Astrocyte (in vitro differentiated cells and primary cell): ENCODE measurements at regions not wholly inside any gene's neighbourhood (a gene's known extent, or its start where the extent isn't known, plus 50 kb on each side); places are given as distances from the start of the nearest gene placed in this dataset.

Source experiments
- DNase-seq: peaks from one replicate; pipeline ENCODE4 v3.0.0-alpha.2; 2010; ENCODE audit warnings: low read depth
- FAIRE-seq: peaks from 2 replicates; lab custom pipeline; 2011; peaks lifted over from hg19 to GRCh38; lab: Jason Lieb, UNC
- H2AFZ ChIP-seq: 2 replicates; pipeline ENCODE4 v1.6.0; 2012; ENCODE audit warnings: low read depth, low read length, inconsistent platforms
- H3K27ac ChIP-seq: 2 replicates; pipeline ENCODE4 v1.5.1; 2011; ENCODE audit warnings: low read depth, low read length, inconsistent platforms
- H3K27me3 ChIP-seq: 2 replicates; pipeline ENCODE4 v1.6.0; 2011; ENCODE audit warnings: low read length, inconsistent platforms; ENCODE audit not compliant: insufficient read depth
- H3K36me3 ChIP-seq: 2 replicates; pipeline ENCODE4 v1.5.1; 2011; ENCODE audit warnings: low read length, inconsistent platforms; ENCODE audit not compliant: insufficient read depth
- H3K4me1 ChIP-seq: 2 replicates; pipeline ENCODE4 v1.5.1; 2011; ENCODE audit warnings: low read length, inconsistent platforms; ENCODE audit not compliant: insufficient read depth
- H3K4me2 ChIP-seq: 2 replicates; pipeline ENCODE4 v1.6.0; 2012; ENCODE audit warnings: low read length, inconsistent platforms
- H3K4me3 ChIP-seq: 2 replicates; pipeline ENCODE4 v1.5.1; 2011; ENCODE audit warnings: low read depth, mild to moderate bottlenecking, low read length, inconsistent platforms; ENCODE audit not compliant: insufficient read depth
- H3K79me2 ChIP-seq: 2 replicates; pipeline ENCODE4 v1.6.0; 2012; ENCODE audit warnings: mild to moderate bottlenecking, low read length, inconsistent platforms; ENCODE audit not compliant: insufficient read depth
- H3K9ac ChIP-seq: 2 replicates; pipeline ENCODE4 v1.6.0; 2012; ENCODE audit warnings: mild to moderate bottlenecking, low read length, inconsistent platforms
- H3K9me3 ChIP-seq: 2 replicates; pipeline ENCODE4 v1.5.1; 2012; ENCODE audit warnings: low read depth, mild to moderate bottlenecking, low read length, inconsistent platforms; ENCODE audit not compliant: insufficient read depth
- H4K20me1 ChIP-seq: 2 replicates; pipeline ENCODE4 v1.6.0; 2012; ENCODE audit warnings: low read length, inconsistent platforms; ENCODE audit not compliant: insufficient read depth
- H3K27ac Mint-ChIP-seq: one replicate; pipeline ENCODE4 v1.8.0; 2021; ENCODE audit warnings: mild to moderate bottlenecking, mixed read lengths; ENCODE audit not compliant: unreplicated experiment
- H3K27me3 Mint-ChIP-seq: one replicate; pipeline ENCODE4 v1.8.0; 2021; ENCODE audit warnings: low read depth, mixed read lengths; ENCODE audit not compliant: unreplicated experiment
- H3K36me3 Mint-ChIP-seq: one replicate; pipeline ENCODE4 v1.8.0; 2021; ENCODE audit warnings: low read depth, mixed read lengths; ENCODE audit not compliant: unreplicated experiment
- H3K4me1 Mint-ChIP-seq: one replicate; pipeline ENCODE4 v1.8.0; 2021; ENCODE audit warnings: low read depth, mixed read lengths; ENCODE audit not compliant: unreplicated experiment
- H3K4me3 Mint-ChIP-seq: one replicate; pipeline ENCODE4 v1.8.0; 2021; ENCODE audit warnings: mild to moderate bottlenecking, moderate library complexity, mixed read lengths; ENCODE audit not compliant: unreplicated experiment
- H3K9me3 Mint-ChIP-seq: one replicate; pipeline ENCODE4 v1.8.0; 2021; ENCODE audit warnings: mild to moderate bottlenecking, mixed read lengths; ENCODE audit not compliant: unreplicated experiment
- CTCF ChIP-seq: IDR thresholded peaks from 2 replicates; pipeline ENCODE4 v1.5.1; 2011; ENCODE audit warnings: low read depth, mild to moderate bottlenecking, inconsistent platforms, low read length, moderate library complexity; ENCODE audit not compliant: insufficient read depth
- EZH2 ChIP-seq: IDR thresholded peaks from 2 replicates; pipeline ENCODE4 v1.6.1; 2012; ENCODE audit warnings: mild to moderate bottlenecking, low read length, inconsistent platforms; ENCODE audit not compliant: insufficient read depth

GRCh38 chr2:58879834-58880233 is 638.7 kb upstream of the FANCL start:
- peaks cover 2% of the 10 kb centered on the region for H3K27me3 Mint-ChIP-seq
- H3K36me3 Mint-ChIP-seq: no peaks in the 10 kb centered on the region
- DNase-seq: no peak
- no peak overlapping the region for H3K27ac Mint-ChIP-seq
- Histone ChIP-seq H3K36me3 (no peaks in the 10 kb centered on the region), H3K9me3 (no peaks in the 10 kb centered on the region), H3K4me2 (no peak overlapping the region), H3K4me1 (no peaks in the 10 kb centered on the region), H3K9ac (no peak overlapping the region), H3K27me3 (peaks cover 3% of the 10 kb centered on the region), H3K4me3 (no peak overlapping the region), H2AFZ (no peak overlapping the region), H3K79me2 (no peaks in the 10 kb centered on the region), H4K20me1 (no peaks in the 10 kb centered on the region), H3K27ac (no peak overlapping the region)
- H3K4me3 Mint-ChIP-seq: no peak overlapping the region
- no peaks in the 10 kb centered on the region for H3K4me1 Mint-ChIP-seq
- H3K9me3 Mint-ChIP-seq: no peaks in the 10 kb centered on the region
- no peak for FAIRE-seq
- TF ChIP-seq CTCF: no peak
- TF ChIP-seq EZH2: no peak

- Mint-ChIP-seq H3K27ac (no peak overlapping the region), H3K27me3 (peaks cover 2% of the 10 kb centered on the region), H3K4me3 (no peak overlapping the region), H3K9me3 (no peaks in the 10 kb centered on the region), H3K36me3 (no peaks in the 10 kb centered on the region), H3K4me1 (no peaks in the 10 kb centered on the region)
- FAIRE-seq: no peak
- no peaks in the 10 kb centered on the region for H3K36me3 ChIP-seq
- no peak for DNase-seq
- TF ChIP-seq CTCF (no peak), EZH2 (no peak)
- H3K27me3 ChIP-seq: peaks cover 3% of the 10 kb centered on the region
- H3K27ac ChIP-seq: no peak overlapping the region
- H2AFZ ChIP-seq: no peak overlapping the region
- no peaks in the 10 kb centered on the region for H3K4me1 ChIP-seq
- H3K4me3 ChIP-seq: no peak overlapping the region
- H3K9me3 ChIP-seq: no peaks in the 10 kb centered on the region
- H3K4me2 ChIP-seq: no peak overlapping the region
- H3K79me2 ChIP-seq: no peaks in the 10 kb centered on the region
- no peak overlapping the region for H3K9ac ChIP-seq
- no peaks in the 10 kb centered on the region for H4K20me1 ChIP-seq
Measured at GRCh38 chr2:58878778-58879177, 637.7 kb upstream of the FANCL start.

DNA sequence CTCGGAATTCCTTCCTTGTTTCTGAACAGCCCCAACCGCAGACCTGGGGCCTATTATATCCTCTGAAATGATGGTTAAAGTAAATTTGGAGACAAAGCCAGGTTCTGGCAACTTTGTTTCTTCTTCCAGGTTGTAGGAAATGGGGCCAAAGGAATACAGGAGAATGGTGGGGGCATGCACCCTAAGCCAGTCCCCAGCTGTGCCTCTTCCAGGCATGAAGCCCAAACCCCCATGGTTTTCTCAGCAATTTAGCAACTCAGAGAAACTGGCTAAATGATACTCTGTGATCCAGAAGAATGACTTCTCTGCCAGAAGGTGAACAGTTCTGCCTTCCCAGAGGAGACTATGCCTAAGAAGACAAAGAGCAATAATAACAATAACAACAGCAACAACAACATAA is 635.0 kb upstream of the FANCL start:
- Histone ChIP-seq H3K79me2 (no peaks in the 10 kb centered on the region), H3K4me1 (no peaks in the 10 kb centered on the region), H3K27ac (no peak overlapping the region), H3K9me3 (no peaks in the 10 kb centered on the region), H3K27me3 (peaks cover 3% of the 10 kb centered on the region), H2AFZ (no peak overlapping the region), H3K9ac (no peak overlapping the region), H3K4me2 (no peak overlapping the region), H4K20me1 (no peaks in the 10 kb centered on the region), H3K4me3 (no peak overlapping the region), H3K36me3 (no peaks in the 10 kb centered on the region)
- Mint-ChIP-seq H3K4me1 (no peaks in the 10 kb centered on the region), H3K27ac (no peak overlapping the region), H3K36me3 (no peaks in the 10 kb centered on the region), H3K4me3 (no peak overlapping the region), H3K9me3 (no peaks in the 10 kb centered on the region), H3K27me3 (peaks cover 2% of the 10 kb centered on the region)
- DNase-seq (no peak), FAIRE-seq (no peak)
- TF ChIP-seq EZH2: no peak
